ENCODE measurements at regions not wholly inside any gene's neighbourhood (a gene's known extent, or its start where the extent isn't known, plus 50 kb on each side); places are given as distances from the start of the nearest gene placed in this dataset.

DNA sequence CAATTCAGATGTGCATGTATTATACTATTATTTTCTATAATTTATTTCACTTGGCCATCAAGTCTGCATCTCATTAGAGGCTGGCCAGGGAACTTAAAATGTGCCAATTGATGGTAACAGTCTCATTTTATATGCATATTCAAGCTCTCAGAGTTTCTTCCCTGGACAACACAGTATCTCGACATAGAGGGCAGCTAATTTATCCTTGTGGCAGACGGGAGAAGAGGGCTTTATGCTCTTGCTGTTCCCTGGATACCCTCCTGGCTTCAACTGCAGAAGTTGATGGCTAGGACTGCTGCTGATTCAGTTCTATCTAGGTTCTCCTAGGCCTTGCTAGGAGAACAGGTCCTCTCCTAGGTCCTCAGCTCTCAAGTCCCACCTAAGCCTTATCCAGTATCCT lies 99.1 kb upstream of the NPHP3 start:
- no peak for DNase-seq

GRCh38 chr3:132818251-132818650 lies 96.0 kb upstream of the NPHP3 start:
- DNase-seq, result no peak

DNA sequence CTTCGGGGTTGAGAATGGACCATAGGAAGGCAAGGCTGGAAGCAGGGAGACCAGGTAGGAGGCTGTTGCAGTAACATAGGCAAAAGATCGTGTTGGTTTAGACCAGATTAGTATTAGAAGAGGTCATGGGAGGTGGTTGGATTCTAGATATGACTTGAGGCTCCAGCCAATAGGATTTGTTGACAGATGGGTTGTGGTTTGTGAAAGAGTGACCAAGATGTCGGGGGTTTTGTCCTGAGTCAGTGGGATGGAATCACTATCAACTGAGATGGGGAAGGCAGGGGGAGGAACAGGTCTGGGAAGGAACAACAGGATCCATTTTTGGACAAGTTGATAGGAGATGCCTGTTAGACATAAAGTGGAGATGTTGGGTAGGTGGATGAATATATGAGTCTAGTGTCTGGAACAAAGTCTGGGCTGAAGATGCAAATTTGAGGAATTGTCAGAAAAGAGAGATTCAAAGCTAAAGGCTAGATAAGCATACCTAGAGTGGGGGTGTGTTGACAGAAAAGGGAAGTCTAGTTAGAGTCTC lies 95.5 kb upstream of the NPHP3 start:
- no peak for DNase-seq

GRCh38 chr3:132805071-132805470 lies 82.9 kb upstream of the NPHP3 start:
- no peak for DNase-seq

DNA sequence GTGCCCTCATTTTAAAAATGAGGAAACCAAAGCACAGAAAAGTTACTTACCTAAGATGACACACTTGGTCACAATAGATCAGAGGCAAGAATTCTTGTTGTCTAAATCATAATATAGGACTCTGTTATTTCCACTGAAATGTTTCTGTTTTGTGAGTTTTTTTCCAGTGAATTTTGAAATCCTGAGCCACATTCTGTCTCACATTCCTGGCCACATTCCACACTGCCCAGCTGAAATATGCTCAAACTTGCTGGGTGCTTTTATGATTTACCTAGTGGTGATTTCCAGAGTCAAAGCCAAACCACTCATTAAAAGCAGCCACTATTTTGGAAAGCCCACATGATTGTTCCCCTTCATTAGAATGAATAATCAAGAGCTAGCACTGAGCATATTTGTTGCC lies 82.3 kb upstream of the NPHP3 start:
- DNase-seq, result no peak

DNA sequence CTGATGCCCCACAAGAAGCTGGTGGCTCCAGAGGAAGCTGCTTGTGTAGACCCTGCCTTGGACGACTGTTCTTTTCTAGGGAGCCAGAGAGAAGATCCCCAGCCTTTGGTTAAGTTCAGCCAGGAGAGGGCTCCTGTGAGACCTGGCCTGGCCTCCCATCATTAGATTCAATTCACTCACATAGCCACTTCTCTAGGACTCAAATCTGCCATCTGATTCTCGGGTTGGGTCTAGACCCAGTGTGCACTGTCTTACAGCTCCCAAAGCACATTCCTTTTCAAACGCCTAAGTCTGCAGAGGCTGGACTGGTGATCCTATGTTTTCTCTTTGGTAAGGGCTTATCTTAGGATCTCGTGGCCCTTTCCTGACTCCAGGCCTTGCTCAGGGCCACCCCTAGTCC lies 81.7 kb upstream of the NPHP3 start:
- DNase-seq, result no peak

DNA sequence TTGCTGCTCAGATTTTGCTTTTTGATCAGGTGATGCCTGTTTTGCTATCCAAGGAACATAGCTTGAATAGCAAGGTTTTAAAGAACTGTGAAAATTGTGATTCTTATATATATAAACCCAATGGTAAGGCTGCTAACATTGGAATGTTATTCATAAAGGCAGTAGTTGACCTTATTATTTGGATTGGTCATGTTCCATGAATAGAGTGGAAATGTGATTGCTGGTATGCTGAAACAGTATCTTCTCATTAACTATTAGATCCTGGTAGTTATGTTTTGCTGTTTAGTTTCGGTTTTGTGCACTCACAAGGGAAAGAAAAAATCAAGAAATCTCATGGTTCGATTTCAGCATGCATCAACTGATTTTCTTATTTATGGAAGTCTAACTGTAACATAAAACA lies 78.7 kb upstream of the NPHP3 start:
- DNase-seq, result no peak

DNA sequence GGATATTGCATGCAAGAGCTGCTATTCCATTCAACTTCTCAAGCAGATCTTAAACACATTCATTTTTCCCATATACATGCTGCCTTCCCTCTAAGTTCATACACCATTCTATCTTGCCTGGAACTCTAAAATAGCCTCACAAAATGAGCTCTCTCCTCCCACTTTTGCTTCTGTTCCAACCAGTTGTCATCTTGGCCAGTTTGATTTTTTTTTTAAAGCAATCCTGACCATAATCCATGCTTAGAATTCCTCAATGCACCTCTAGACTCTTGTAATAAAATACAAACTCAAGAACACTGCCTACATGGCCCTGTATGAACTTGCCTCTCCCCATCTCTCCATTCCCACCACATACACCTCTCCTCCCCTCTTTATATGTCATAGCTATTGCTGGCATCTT lies 68.6 kb upstream of the NPHP3 start:
- no peak for DNase-seq

DNA sequence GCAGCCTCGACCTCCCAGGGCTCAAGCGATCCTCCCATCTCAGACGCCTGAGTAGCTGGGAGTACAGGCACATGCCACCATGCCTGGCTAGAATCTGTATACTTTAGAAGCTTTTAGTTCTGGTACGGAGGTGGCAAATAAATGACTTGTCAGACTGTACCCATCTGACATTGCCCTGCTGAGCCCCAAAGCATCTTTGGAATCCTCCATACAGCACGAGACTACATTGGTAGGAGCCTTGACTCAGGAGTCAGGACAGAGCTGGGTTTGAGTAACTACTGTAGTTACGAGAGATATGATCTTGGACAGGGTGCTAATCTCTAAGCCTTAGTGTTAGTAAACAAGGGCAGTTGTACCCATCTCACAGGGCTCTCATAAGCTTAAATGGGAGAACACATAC lies 67.8 kb upstream of the NPHP3 start:
- no peak for DNase-seq

- peak; percentile 67 for DNase-seq
These were observed 66.1 kb upstream of the NPHP3 start for GRCh38 chr3:132788301-132788671.

- DNase-seq, result peak; percentile 59
These were observed 65.5 kb upstream of the NPHP3 start for GRCh38 chr3:132787616-132788300.

GRCh38 chr3:132786890-132787289 lies 64.7 kb upstream of the NPHP3 start:
- DNase-seq, result no peak

- DNase-seq, result no peak
These were observed 63.1 kb upstream of the NPHP3 start for GRCh38 chr3:132785292-132785691.

- no peak for DNase-seq
These were observed 62.4 kb upstream of the NPHP3 start for GRCh38 chr3:132784502-132785025.

- DNase-seq, result no peak
These were observed 60.9 kb upstream of the NPHP3 start for GRCh38 chr3:132783152-132783551.

DNA sequence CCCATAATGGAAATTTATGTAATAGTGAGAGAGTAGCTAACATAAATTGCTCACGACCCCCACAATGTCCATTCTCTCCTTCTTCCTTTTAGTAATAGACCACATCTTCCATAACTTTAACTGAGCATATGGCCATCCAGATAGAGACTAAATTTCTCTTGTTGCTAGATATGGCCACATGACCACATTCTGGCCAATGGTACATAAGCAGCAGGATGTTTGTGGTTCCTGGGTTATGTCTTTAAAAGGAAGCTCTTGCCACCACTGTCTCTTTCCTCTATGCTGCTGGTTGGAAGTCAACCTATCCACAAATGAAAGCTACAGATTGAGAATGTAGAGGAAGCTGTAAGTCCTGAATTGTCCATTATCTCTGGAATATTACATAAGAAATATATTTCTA lies 59.7 kb upstream of the NPHP3 start:
- DNase-seq, result no peak

DNA sequence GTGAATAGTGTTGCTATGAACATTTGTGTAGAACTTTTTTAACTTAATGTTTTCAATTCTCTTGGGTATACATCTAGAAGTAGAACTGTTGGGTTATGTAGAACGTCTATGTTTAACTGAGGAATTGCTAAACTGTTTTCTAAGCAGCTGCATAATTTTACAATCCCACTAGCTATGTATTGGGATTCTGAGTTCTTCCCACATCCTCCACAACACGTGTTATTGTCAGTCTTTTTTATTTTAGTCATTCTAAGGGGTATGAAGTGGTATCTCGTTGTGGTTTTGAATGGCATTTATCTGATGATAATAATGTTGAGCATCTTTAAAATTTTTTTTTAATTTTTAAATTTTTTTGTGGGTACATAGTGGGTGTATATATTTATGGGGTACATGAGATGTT lies 55.0 kb upstream of the NPHP3 start:
- no peak for DNase-seq

DNA sequence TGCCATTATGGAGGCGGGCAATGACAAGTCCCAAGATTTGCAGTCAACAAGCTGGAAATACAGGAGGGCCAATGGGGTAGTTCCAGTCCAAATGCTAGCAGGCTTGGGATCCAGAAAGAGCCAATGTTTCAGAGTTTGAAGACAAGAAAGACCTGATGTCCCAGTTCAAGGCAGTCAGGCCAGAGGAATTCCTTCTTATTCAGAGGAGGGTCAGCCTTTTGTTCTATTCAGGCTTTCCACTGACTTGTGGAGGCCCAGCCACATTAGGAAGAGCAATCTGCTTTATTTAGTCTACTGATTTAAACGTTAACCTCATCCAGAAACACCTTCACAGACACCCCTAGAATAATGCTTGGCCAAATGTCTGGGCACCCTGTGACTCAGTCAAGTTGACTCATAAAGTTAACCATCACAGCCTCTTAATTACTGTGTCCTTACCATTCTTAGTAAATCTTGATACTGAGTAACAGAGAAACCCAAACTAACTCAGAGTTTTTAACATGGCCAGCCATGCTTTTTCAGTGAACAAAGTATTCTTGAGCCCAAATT lies 50.9 kb upstream of the NPHP3 start:
- DNase-seq, result no peak

DNA sequence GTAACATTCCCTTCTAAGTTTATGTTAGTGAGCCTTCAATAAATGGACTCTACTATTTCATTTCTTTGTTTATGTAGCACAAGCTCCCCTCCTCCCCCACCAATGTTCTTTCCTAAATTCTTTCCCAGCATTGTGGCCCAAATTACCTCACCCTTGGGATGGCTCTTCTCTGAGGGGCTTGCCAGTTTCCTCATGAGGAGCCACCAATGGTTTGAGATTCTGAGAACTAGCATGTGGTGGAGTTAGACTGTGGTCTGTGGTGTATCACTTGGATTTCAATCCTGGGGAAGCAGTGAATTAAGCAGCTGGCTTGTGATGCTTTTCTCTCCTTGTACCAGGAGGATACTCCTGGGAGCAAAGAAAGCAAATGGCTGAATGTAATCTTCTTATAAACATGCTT lies 50.0 kb upstream of the NPHP3 start:
- no peak for DNase-seq
